Hepatocyte (in vitro differentiated cells): ENCODE measurements at regions not wholly inside any gene's neighbourhood (a gene's known extent, or its start where the extent isn't known, plus 50 kb on each side); places are given as distances from the start of the nearest gene placed in this dataset.
"Not testable (repeated sequence)": the region's sequence is repeated elsewhere in the genome, so short reads cannot be mapped to it uniquely, and the experiment has no call there.

Experiments used
- DNase-seq: peaks from one replicate; pipeline ENCODE4 v3.0.0-alpha.2; 2016; ENCODE audit warnings: low spot score
- H2AFZ ChIP-seq: fragments of 200-600 bp; sonication (generic); 2 replicates; pipeline ENCODE4 v1.6.0; 2016; ENCODE audit warnings: antibody characterized with exemption, mild to moderate bottlenecking
- H3K27ac ChIP-seq: fragments of 200-600 bp; sonication (generic); 2 replicates; pipeline ENCODE4 v1.5.1; 2016; ENCODE audit warnings: mild to moderate bottlenecking
- H3K27me3 ChIP-seq: fragments of 200-600 bp; sonication (generic); 2 replicates; pipeline ENCODE4 v1.6.1; 2016
- H3K36me3 ChIP-seq: fragments of 200-600 bp; sonication (generic); replicated peaks from 2 replicates; pipeline ENCODE4 v1.5.1; 2016; ENCODE audit warnings: low read depth; ENCODE audit not compliant: insufficient read depth
- H3K4me1 ChIP-seq: fragments of 200-600 bp; sonication (generic); 2 replicates; pipeline ENCODE4 v1.5.1; 2016; ENCODE audit warnings: mild to moderate bottlenecking, moderate library complexity; ENCODE audit not compliant: insufficient read depth
- H3K4me2 ChIP-seq: fragments of 200-600 bp; sonication (generic); 2 replicates; pipeline ENCODE4 v1.6.0; 2016
- H3K4me3 ChIP-seq: fragments of 200-600 bp; sonication (generic); 2 replicates; pipeline ENCODE4 v1.5.1; 2016; ENCODE audit warnings: mild to moderate bottlenecking
- H3K79me2 ChIP-seq: fragments of 200-600 bp; sonication (generic); 2 replicates; pipeline ENCODE4 v1.6.0; 2017; ENCODE audit warnings: mild to moderate bottlenecking
- H3K9me2 ChIP-seq: fragments of 200-600 bp; sonication (generic); replicated peaks from 2 replicates; pipeline ENCODE4 v1.6.0; 2017; ENCODE audit warnings: mild to moderate bottlenecking; ENCODE audit not compliant: insufficient read depth
- H3K9me3 ChIP-seq: fragments of 200-600 bp; sonication (generic); 2 replicates; pipeline ENCODE4 v1.5.1; 2016; ENCODE audit warnings: low read depth, mild to moderate bottlenecking
- H4K20me1 ChIP-seq: fragments of 200-600 bp; sonication (generic); 2 replicates; pipeline ENCODE4 v1.6.0; 2016; ENCODE audit warnings: mild to moderate bottlenecking; ENCODE audit not compliant: insufficient read depth, poor library complexity, severe bottlenecking
- CTCF ChIP-seq: fragments of 200-600 bp; sonication (generic); IDR thresholded peaks from 2 replicates; pipeline ENCODE4 v1.5.1; 2016; ENCODE audit warnings: antibody characterized with exemption, mild to moderate bottlenecking; ENCODE audit not compliant: poor library complexity
- EZH2 ChIP-seq: fragments of 200-600 bp; sonication (generic); IDR thresholded peaks from 2 replicates; pipeline ENCODE4 v1.6.1; 2016; ENCODE audit warnings: antibody characterized with exemption, mild to moderate bottlenecking, borderline replicate concordance
- EZH2phosphoT487 ChIP-seq: fragments of 200-600 bp; sonication (generic); IDR thresholded peaks from one replicate; pipeline ENCODE4 v1.6.1; 2018; ENCODE audit warnings: antibody characterized with exemption, mild to moderate bottlenecking, low read depth, moderate library complexity; ENCODE audit not compliant: unreplicated experiment, severe bottlenecking
- WGBS: methylation state at CpG from one replicate; pipeline ENCODE4 v1.1.6; 2016; ENCODE audit warnings: low lambda C conversion rate; ENCODE audit errors: missing lambda C conversion rate; 5-methylcytosine and 5-hydroxymethylcytosine counted together

- no peak for TF ChIP-seq EZH2phosphoT487
- TF ChIP-seq EZH2, result no peak
- Histone ChIP-seq H3K36me3 (no peaks in the 10 kb centered on the region), H3K4me2 (no peak overlapping the region), H3K4me1 (no peaks in the 10 kb centered on the region), H3K9me2 (peaks cover 3% of the 10 kb centered on the region), H3K27me3 (no peaks in the 10 kb centered on the region), H2AFZ (no peak overlapping the region), H3K27ac (no peak overlapping the region), H4K20me1 (no peaks in the 10 kb centered on the region), H3K9me3 (no peaks in the 10 kb centered on the region), H3K4me3 (no peak overlapping the region), H3K79me2 (no peaks in the 10 kb centered on the region)
- WGBS, result 37% methylated on average over 2 of the region's 2 CpGs
- DNase-seq, result no peak
Measured at GRCh38 chr2:78260861-78261260, 738.7 kb upstream of the LRRTM4 start.

- Histone ChIP-seq H3K36me3 (no peaks in the 10 kb centered on the region), H3K79me2 (no peaks in the 10 kb centered on the region), H2AFZ (no peak overlapping the region), H3K9me3 (no peaks in the 10 kb centered on the region), H3K4me3 (no peak overlapping the region), H3K9me2 (peaks cover 3% of the 10 kb centered on the region), H4K20me1 (no peaks in the 10 kb centered on the region), H3K27me3 (no peaks in the 10 kb centered on the region), H3K27ac (no peak overlapping the region), H3K4me2 (no peak overlapping the region), H3K4me1 (no peaks in the 10 kb centered on the region)
- DNase-seq, result no peak
- no peak for TF ChIP-seq EZH2
- no peak for TF ChIP-seq EZH2phosphoT487
- no peak for TF ChIP-seq CTCF
- WGBS, result 68% methylated on average over 1 of the region's 1 CpG
Measured at GRCh38 chr2:78261454-78261853, 739.3 kb upstream of the LRRTM4 start.

DNA sequence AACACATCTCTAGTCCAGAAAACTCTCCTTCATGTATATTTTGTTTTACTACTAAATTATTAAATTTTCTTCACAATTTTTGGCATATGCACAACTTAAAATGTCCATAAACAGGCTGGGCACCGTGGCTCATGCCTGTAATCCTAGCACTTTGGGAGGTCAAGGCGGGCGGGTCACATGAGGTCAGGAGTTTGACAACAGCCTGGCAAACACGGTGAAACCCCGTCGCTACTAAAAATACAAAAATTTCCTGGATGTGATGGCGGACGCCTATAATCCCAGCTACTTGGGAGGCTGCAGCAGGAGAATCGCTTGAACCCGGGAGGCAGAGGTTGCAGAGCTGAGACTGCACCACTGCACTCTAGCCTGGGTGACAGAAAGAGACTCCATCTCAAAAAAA, 739.9 kb upstream of the LRRTM4 start:
- not testable (repeated sequence) for H3K27ac ChIP-seq, H3K27me3 ChIP-seq, H3K4me2 ChIP-seq, DNase-seq, H3K4me1 ChIP-seq, H3K9me3 ChIP-seq, H3K4me3 ChIP-seq, H4K20me1 ChIP-seq, H3K9me2 ChIP-seq, H2AFZ ChIP-seq, H3K36me3 ChIP-seq, H3K79me2 ChIP-seq
- 75% methylated on average over 10 of the region's 10 CpGs for WGBS

DNA sequence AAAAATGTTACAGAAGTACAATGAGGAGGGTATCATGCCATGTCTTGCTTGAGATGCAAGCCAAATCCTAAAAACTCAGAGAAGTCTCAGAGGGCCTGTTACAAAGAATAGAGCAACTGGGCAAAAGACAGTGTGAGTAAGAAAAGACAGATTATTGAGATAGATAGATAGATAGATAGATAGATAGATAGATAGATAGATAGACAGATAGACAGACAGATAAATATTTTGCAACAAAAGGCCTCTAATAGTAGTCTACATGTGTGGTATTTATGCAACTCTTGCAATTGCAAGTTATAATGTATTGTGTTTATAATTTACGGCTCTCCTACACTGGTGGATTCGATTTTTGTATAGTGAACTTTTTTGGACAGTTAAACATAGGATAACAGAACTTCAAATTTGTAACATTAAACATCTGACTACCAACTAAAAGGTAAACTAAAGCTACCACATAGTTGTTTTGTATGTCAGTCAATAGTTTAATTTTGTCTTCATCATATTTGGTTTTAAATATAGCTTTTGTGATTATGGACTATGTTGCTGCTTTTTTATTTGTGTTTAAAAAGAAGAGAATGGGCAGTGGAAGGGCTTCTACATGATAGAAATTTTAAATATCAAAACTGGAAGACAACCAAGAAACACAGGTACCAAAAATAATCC, 740.7 kb upstream of the LRRTM4 start:
- TF ChIP-seq EZH2phosphoT487 (no peak), EZH2 (no peak), CTCF (no peak)
- Histone ChIP-seq H3K4me3 (no peak overlapping the region), H3K79me2 (no peaks in the 10 kb centered on the region), H3K4me2 (no peak overlapping the region), H4K20me1 (no peaks in the 10 kb centered on the region), H3K4me1 (no peaks in the 10 kb centered on the region), H2AFZ (no peak overlapping the region), H3K27ac (no peak overlapping the region), H3K9me2 (no peaks in the 10 kb centered on the region), H3K9me3 (no peaks in the 10 kb centered on the region), H3K36me3 (no peaks in the 10 kb centered on the region), H3K27me3 (no peaks in the 10 kb centered on the region)
- DNase-seq, result no peak
- 80% methylated on average over 2 of the region's 2 CpGs for WGBS
